Glutamatergic neuron (in vitro differentiated cells): ENCODE measurements at regions not wholly inside any gene's neighbourhood (a gene's known extent, or its start where the extent isn't known, plus 50 kb on each side); places are given as distances from the start of the nearest gene placed in this dataset.

Experiments
- DNase-seq: peaks from one replicate; pipeline ENCODE4 v3.0.0; 2022
- H3K27ac Mint-ChIP-seq: one replicate; pipeline ENCODE4 v1.8.0; 2020; ENCODE audit warnings: mild to moderate bottlenecking, mixed read lengths, inconsistent platforms; ENCODE audit not compliant: unreplicated experiment
- H3K27me3 Mint-ChIP-seq: one replicate; pipeline ENCODE4 v1.8.0; 2020; ENCODE audit warnings: mild to moderate bottlenecking, moderate library complexity, mixed read lengths, inconsistent platforms; ENCODE audit not compliant: unreplicated experiment
- H3K36me3 Mint-ChIP-seq: one replicate; pipeline ENCODE4 v1.8.0; 2020; ENCODE audit warnings: mild to moderate bottlenecking, mixed read lengths, inconsistent platforms; ENCODE audit not compliant: unreplicated experiment
- H3K4me1 Mint-ChIP-seq: one replicate; pipeline ENCODE4 v1.8.0; 2020; ENCODE audit warnings: mild to moderate bottlenecking, low read depth, mixed read lengths, inconsistent platforms; ENCODE audit not compliant: unreplicated experiment
- H3K4me3 Mint-ChIP-seq: one replicate; pipeline ENCODE4 v1.8.0; 2020; ENCODE audit warnings: mild to moderate bottlenecking, mixed read lengths, inconsistent platforms; ENCODE audit not compliant: unreplicated experiment
- H3K9me3 Mint-ChIP-seq: one replicate; pipeline ENCODE4 v1.8.0; 2020; ENCODE audit warnings: mild to moderate bottlenecking, moderate library complexity, mixed read lengths, inconsistent platforms; ENCODE audit not compliant: unreplicated experiment
- CTCF ChIP-seq: fragments of 200-600 bp; sonication (generic); IDR thresholded peaks from one replicate; pipeline ENCODE4 v1.5.0; 2021; ENCODE audit not compliant: partially characterized antibody, unreplicated experiment

DNA sequence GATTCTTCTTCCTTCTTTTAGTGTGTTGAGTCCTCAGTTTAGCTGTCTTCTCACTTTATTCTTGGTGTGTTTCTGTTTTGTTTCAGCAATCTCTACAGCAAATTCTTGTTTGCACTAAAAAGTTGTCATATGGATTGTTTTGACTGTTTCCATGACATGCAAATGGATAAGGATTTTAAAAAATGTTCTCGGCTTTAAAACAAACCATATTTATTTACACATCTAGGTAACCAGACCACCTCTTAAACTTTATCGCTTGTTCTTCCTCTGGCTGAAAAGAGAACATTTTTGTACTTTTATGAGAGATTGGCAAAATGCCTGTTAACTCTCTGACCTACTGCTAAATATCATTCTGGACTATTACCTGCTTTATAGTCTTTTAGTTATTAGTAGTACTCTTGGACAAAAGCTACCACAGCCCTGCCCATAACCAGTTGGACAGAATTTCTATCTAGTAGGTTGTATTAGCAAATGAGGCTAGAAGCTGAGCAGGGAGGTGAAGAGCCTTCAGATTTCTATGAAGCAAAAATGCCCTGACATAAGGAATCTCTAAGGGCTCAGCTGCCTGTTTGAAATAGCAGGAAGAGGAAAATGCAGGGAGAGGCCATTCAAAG, 268.3 kb downstream of the CD109 start:
- Mint-ChIP-seq H3K27ac (no peak overlapping the region), H3K4me1 (no peaks in the 10 kb centered on the region), H3K4me3 (no peak overlapping the region), H3K27me3 (no peaks in the 10 kb centered on the region), H3K9me3 (no peaks in the 10 kb centered on the region), H3K36me3 (no peaks in the 10 kb centered on the region)
- no peak for TF ChIP-seq CTCF
- DNase-seq = no peak

GRCh38 chr6:73962884-73963283, 266.9 kb downstream of the CD109 start:
- Mint-ChIP-seq H3K4me3 (no peak overlapping the region), H3K36me3 (no peaks in the 10 kb centered on the region), H3K27ac (no peak overlapping the region), H3K27me3 (no peaks in the 10 kb centered on the region), H3K4me1 (no peaks in the 10 kb centered on the region), H3K9me3 (no peaks in the 10 kb centered on the region)
- TF ChIP-seq CTCF = no peak
- DNase-seq = no peak

GRCh38 chr6:73956305-73956704, 260.3 kb downstream of the CD109 start:
- no peaks in the 10 kb centered on the region for H3K4me1 Mint-ChIP-seq
- no peak overlapping the region for H3K4me3 Mint-ChIP-seq
- H3K27me3 Mint-ChIP-seq = no peaks in the 10 kb centered on the region
- no peak for TF ChIP-seq CTCF
- H3K27ac Mint-ChIP-seq = no peak overlapping the region
- DNase-seq = no peak
- no peaks in the 10 kb centered on the region for H3K36me3 Mint-ChIP-seq
- H3K9me3 Mint-ChIP-seq = no peaks in the 10 kb centered on the region

- H3K9me3 Mint-ChIP-seq = no peaks in the 10 kb centered on the region
- no peaks in the 10 kb centered on the region for H3K36me3 Mint-ChIP-seq
- no peak for DNase-seq
Observed at GRCh38 chr6:73955800-73956199, 259.8 kb downstream of the CD109 start.

GRCh38 chr6:73954881-73955280, 258.9 kb downstream of the CD109 start:
- H3K4me3 Mint-ChIP-seq = no peak overlapping the region

More at GRCh38 chr6:73955800-73956199, 259.8 kb downstream of the CD109 start:
- Mint-ChIP-seq H3K4me1 (no peaks in the 10 kb centered on the region), H3K27ac (no peak overlapping the region), H3K27me3 (no peaks in the 10 kb centered on the region), H3K4me3 (no peak overlapping the region)
- TF ChIP-seq CTCF = no peak

More at GRCh38 chr6:73954881-73955280, 258.9 kb downstream of the CD109 start:
- H3K9me3 Mint-ChIP-seq = no peaks in the 10 kb centered on the region
- no peaks in the 10 kb centered on the region for H3K4me1 Mint-ChIP-seq
- no peaks in the 10 kb centered on the region for H3K27me3 Mint-ChIP-seq
- TF ChIP-seq CTCF = no peak
- no peak overlapping the region for H3K27ac Mint-ChIP-seq
- no peaks in the 10 kb centered on the region for H3K36me3 Mint-ChIP-seq
- DNase-seq = no peak
